GM12878 (cell line): ENCODE measurements at regions not wholly inside any gene's neighbourhood (a gene's known extent, or its start where the extent isn't known, plus 50 kb on each side); places are given as distances from the start of the nearest gene placed in this dataset.

Source experiments
- ATAC-seq: fragments of 200-7000 bp; cut with Tn5 transposase; 3 replicates; pipeline ENCODE4 v1.9.1; 2020; ENCODE audit warnings: mild to moderate bottlenecking, moderate library complexity
- BruUV-seq: library from RNA; stranded (reverse); fragments of 400-500 nt; replicated peaks from 2 replicates; lab custom pipeline; 2021; lab: Mats Ljungman, UMichigan
- CTCF ChIA-PET: fragments of 300-600 bp; sonication (Branson Sonifier 250); formaldehyde crosslinking; extraction: SDS; loops from one replicate; lab custom pipeline; 2021; ENCODE audit warnings: inconsistent platforms; lab: Yijun Ruan, JAX
- POLR2A ChIA-PET: fragments of 350-600 bp; formaldehyde crosslinking; extraction: SDS; loops from one replicate; lab custom pipeline; 2021; ENCODE audit warnings: inconsistent platforms; lab: Charles Lee
- RAD21 ChIA-PET: fragments of 300-600 bp; sonication (Branson Sonifier 250); formaldehyde crosslinking; loops from one replicate; lab custom pipeline; 2023; ENCODE audit warnings: antibody characterized with exemption; ENCODE audit not compliant: unreplicated experiment; lab: Charles Lee
- SMC1A ChIA-PET: fragments of 300-600 bp; sonication (Branson Sonifier 250); formaldehyde crosslinking; loops from one replicate; lab custom pipeline; 2023; ENCODE audit not compliant: unreplicated experiment, uncharacterized antibody; lab: Charles Lee
- DNase-seq: peaks from one replicate; pipeline ENCODE4 v3.0.0-alpha.2; 2011; ENCODE audit warnings: low read depth, low spot score
- FAIRE-seq: peaks from 3 replicates; lab custom pipeline; 2011; peaks lifted over from hg19 to GRCh38; lab: Jason Lieb, UNC
- H2AFZ ChIP-seq: 2 replicates; pipeline ENCODE4 v1.6.0; 2011; ENCODE audit warnings: low read depth, low read length, control low read depth; ENCODE audit not compliant: control insufficient read depth
- H3K27ac ChIP-seq: 2 replicates; pipeline ENCODE4 v1.5.1; 2011; ENCODE audit warnings: control low read depth; ENCODE audit not compliant: control insufficient read depth, insufficient read depth
- H3K27me3 ChIP-seq, 2 experiments: replicated peaks in 1 of 2; 2 replicates each; pipeline versions ENCODE4 v1.6.0 to v1.6.1; 2011; ENCODE audit warnings: low read length in 1 of 2; ENCODE audit not compliant: control insufficient read depth in 2 of 2, insufficient read depth in 2 of 2
- H3K36me3 ChIP-seq, 2 experiments: 2 replicates each; pipeline ENCODE4 v1.5.1; 2011; ENCODE audit warnings: low read length in 1 of 2; ENCODE audit not compliant: control insufficient read depth in 2 of 2, insufficient read depth in 2 of 2
- H3K4me1 ChIP-seq: 2 replicates; pipeline ENCODE4 v1.6.1; 2011; ENCODE audit warnings: mild to moderate bottlenecking, low read length, moderate library complexity, mixed read lengths; ENCODE audit not compliant: control insufficient read depth, insufficient read depth
- H3K4me2 ChIP-seq: 2 replicates; pipeline ENCODE4 v1.6.0; 2011; ENCODE audit warnings: control low read depth; ENCODE audit not compliant: control insufficient read depth, insufficient read depth
- H3K4me3 ChIP-seq: fragments of 200-600 bp; sonication (generic); 2 replicates; pipeline ENCODE4 v1.5.1; 2016
- H3K79me2 ChIP-seq: 2 replicates; pipeline ENCODE4 v1.6.0; 2011; ENCODE audit warnings: low read length; ENCODE audit not compliant: control insufficient read depth, insufficient read depth
- H3K9ac ChIP-seq: 2 replicates; pipeline ENCODE4 v1.8.0; 2011; ENCODE audit warnings: low read length, control low read depth, mixed read lengths; ENCODE audit not compliant: control insufficient read depth, insufficient read depth
- H3K9me3 ChIP-seq: replicated peaks from 3 replicates; pipeline ENCODE4 v1.5.1; 2011; ENCODE audit warnings: mild to moderate bottlenecking, low read length; ENCODE audit not compliant: control insufficient read depth, insufficient read depth
- H4K20me1 ChIP-seq: 2 replicates; pipeline ENCODE4 v1.6.0; 2011; ENCODE audit not compliant: control insufficient read depth, insufficient read depth
- BACH1 ChIP-seq: fragments of 450-650 bp; IDR thresholded peaks from 2 replicates; pipeline ENCODE4 v1.6.1; 2017; ENCODE audit warnings: mild to moderate bottlenecking, borderline replicate concordance
- BHLHE40 ChIP-seq, 2 experiments: fragments of 450-650 bp in 1 of 2; IDR thresholded peaks; 2 replicates each; pipeline ENCODE4 v1.6.1; 2011 to 2017; ENCODE audit warnings: low read depth in 2 of 2, borderline replicate concordance in 1 of 2, improper control_type of control experiment in 1 of 2, low read length in 1 of 2, mild to moderate bottlenecking in 1 of 2
- EP300 ChIP-seq, 2 experiments: fragments of 150-350 bp in 1 of 2; IDR thresholded peaks; 2 replicates each; pipeline ENCODE4 v1.6.1; 2011 to 2012; ENCODE audit warnings: low read depth in 2 of 2, low read length in 2 of 2, borderline replicate concordance in 1 of 2, improper control_type of control experiment in 1 of 2, inconsistent platforms in 1 of 2; ENCODE audit not compliant: control insufficient read depth in 1 of 2
- MYB ChIP-seq: fragments of 150-350 bp; IDR thresholded peaks from 2 replicates; pipeline ENCODE4 v1.6.1; 2014; ENCODE audit warnings: mild to moderate bottlenecking, low read depth, low read length, borderline replicate concordance
- STAT3 ChIP-seq: IDR thresholded peaks from 2 replicates; pipeline ENCODE4 v1.6.1; 2011; ENCODE audit warnings: low read depth, low read length, improper control_type of control experiment
- WRNIP1 ChIP-seq: IDR thresholded peaks from 2 replicates; pipeline ENCODE4 v1.6.1; 2011; ENCODE audit warnings: low read depth, low read length, improper control_type of control experiment, borderline replicate concordance
- YBX1 ChIP-seq: fragments of 450-650 bp; IDR thresholded peaks from 2 replicates; pipeline ENCODE4 v1.6.1; 2016; ENCODE audit warnings: antibody characterized with exemption
- ZBED1 ChIP-seq: IDR thresholded peaks from 2 replicates; pipeline ENCODE4 v1.6.1; 2016; ENCODE audit warnings: borderline replicate concordance
- WGBS: methylation state at CpG from one replicate; pipeline ENCODE4 v1.1.6; 2016; ENCODE audit warnings: low lambda C conversion rate; ENCODE audit not compliant: insufficient replicate concordance, insufficient coverage; ENCODE audit errors: missing lambda C conversion rate; 5-methylcytosine and 5-hydroxymethylcytosine counted together
- in situ Hi-C: fragments of 300-500 bp; cut with MboI; formaldehyde crosslinking; loops from 9 replicates; pipeline ENCODE4 v1.14.3; 2018; ENCODE audit warnings: mixed read lengths
- intact Hi-C: fragments of 100-400 bp; cut with micrococcal nuclease; formaldehyde crosslinking; loops from one replicate; pipeline ENCODE4 v1.14.2; 2022; ENCODE audit not compliant: unreplicated experiment
- TF ChIP-seq, protein P1 (sequence below): IDR thresholded peaks from 2 replicates; pipeline ENCODE4 v1.6.1; 2012; ENCODE audit warnings: low read length, inconsistent platforms

DNA sequence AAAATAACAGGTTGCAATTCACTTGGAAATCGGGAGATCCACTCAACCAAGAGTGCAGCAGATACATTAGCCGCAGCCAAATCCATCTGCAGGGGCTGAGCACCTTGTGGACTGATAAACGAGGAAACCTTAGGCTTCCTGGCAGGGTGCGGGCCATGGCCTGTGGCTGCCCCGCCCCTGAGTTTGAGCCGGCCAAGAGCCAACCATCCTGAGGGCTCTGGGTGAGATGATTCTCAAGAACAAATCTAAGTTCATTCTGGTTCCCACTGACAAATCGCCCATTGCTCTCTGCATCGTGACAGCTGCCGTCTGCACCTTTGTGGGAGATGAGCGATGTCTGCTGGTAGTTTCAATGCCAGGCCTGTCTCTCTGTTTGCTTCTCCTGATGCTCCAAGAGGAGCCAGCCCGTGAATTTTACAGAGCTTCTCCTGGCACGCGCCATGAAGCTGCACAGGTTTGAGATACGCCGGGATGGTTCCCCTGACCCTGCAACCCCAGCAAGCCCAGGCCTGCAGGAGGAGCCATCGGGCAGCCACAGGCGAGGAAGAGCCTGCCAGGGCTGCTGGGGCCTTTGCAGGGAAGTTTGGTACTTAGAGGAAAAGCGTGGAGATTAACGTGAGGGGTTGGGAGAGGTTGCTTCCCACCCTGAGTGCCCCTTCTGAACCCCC, 154.0 kb downstream of the OLFM1 start:
- Histone ChIP-seq H3K79me2 (no peaks in the 10 kb centered on the region), H3K27me3 (no peaks in the 10 kb centered on the region; a peak in 1 of 4 replicates), H3K4me1 (no peaks in the 10 kb centered on the region)
- TF ChIP-seq BACH1, result no peak
- TF ChIP-seq EP300 (IDR thresholded peaks at IDR 0.05; ENCODE audit: borderline replicate concordance in 1 of 2, control insufficient read depth in 1 of 2, low read depth in 2 of 2, low read length in 2 of 2), result no peak
- no peak for TF ChIP-seq WRNIP1
- TF ChIP-seq, protein P1, sequence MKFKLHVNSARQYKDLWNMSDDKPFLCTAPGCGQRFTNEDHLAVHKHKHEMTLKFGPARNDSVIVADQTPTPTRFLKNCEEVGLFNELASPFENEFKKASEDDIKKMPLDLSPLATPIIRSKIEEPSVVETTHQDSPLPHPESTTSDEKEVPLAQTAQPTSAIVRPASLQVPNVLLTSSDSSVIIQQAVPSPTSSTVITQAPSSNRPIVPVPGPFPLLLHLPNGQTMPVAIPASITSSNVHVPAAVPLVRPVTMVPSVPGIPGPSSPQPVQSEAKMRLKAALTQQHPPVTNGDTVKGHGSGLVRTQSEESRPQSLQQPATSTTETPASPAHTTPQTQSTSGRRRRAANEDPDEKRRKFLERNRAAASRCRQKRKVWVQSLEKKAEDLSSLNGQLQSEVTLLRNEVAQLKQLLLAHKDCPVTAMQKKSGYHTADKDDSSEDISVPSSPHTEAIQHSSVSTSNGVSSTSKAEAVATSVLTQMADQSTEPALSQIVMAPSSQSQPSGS, result no peak
- TF ChIP-seq MYB, result no peak
- no peak for TF ChIP-seq STAT3
- TF ChIP-seq YBX1, result no peak
- no peak for TF ChIP-seq ZBED1
- TF ChIP-seq BHLHE40 (IDR thresholded peaks at IDR 0.05; ENCODE audit: borderline replicate concordance in 1 of 2, low read depth in 2 of 2, low read length in 1 of 2), result no peak
- TF ChIP-seq, all 136 proteins: peak for 0
- no peak overlapping the region for H2AFZ ChIP-seq
- WGBS, result 46% methylated on average over 19 of the region's 19 CpGs
- no TSS peak for BruUV-seq
- ATAC-seq (no peak), DNase-seq (no peak), FAIRE-seq (no peak)
- no peak overlapping the region for H3K9ac ChIP-seq
- no peak overlapping the region for H3K4me3 ChIP-seq
- no peak overlapping the region for H3K4me2 ChIP-seq
- CTCF ChIA-PET, result no interaction called here
- RAD21 ChIA-PET, result no interaction called here
- H3K36me3 ChIP-seq, result no peaks in the 10 kb centered on the region
- POLR2A ChIA-PET, result no interaction called here
- H3K9me3 ChIP-seq, result no peaks in the 10 kb centered on the region
- SMC1A ChIA-PET, result no interaction called here
- intact Hi-C loops (no loop called here), in situ Hi-C loops (no loop called here)
- no peak overlapping the region for H3K27ac ChIP-seq
- no peaks in the 10 kb centered on the region; the same call in 1 of the 2 replicates for H4K20me1 ChIP-seq
